Hepatocyte (in vitro differentiated cells): ENCODE measurements at regions not wholly inside any gene's neighbourhood (a gene's known extent, or its start where the extent isn't known, plus 50 kb on each side); places are given as distances from the start of the nearest gene placed in this dataset.

Source experiments
- EZH2 ChIP-seq: fragments of 200-600 bp; sonication (generic); IDR thresholded peaks from 2 replicates; pipeline ENCODE4 v1.6.1; 2016; ENCODE audit warnings: antibody characterized with exemption, mild to moderate bottlenecking, borderline replicate concordance
- EZH2phosphoT487 ChIP-seq: fragments of 200-600 bp; sonication (generic); IDR thresholded peaks from one replicate; pipeline ENCODE4 v1.6.1; 2018; ENCODE audit warnings: antibody characterized with exemption, mild to moderate bottlenecking, low read depth, moderate library complexity; ENCODE audit not compliant: unreplicated experiment, severe bottlenecking
- TF ChIP-seq, protein P1 (sequence below): fragments of 200-600 bp; sonication (generic); IDR thresholded peaks from 2 replicates; pipeline ENCODE4 v1.5.1; 2016; ENCODE audit warnings: antibody characterized with exemption, mild to moderate bottlenecking; ENCODE audit not compliant: poor library complexity

DNA sequence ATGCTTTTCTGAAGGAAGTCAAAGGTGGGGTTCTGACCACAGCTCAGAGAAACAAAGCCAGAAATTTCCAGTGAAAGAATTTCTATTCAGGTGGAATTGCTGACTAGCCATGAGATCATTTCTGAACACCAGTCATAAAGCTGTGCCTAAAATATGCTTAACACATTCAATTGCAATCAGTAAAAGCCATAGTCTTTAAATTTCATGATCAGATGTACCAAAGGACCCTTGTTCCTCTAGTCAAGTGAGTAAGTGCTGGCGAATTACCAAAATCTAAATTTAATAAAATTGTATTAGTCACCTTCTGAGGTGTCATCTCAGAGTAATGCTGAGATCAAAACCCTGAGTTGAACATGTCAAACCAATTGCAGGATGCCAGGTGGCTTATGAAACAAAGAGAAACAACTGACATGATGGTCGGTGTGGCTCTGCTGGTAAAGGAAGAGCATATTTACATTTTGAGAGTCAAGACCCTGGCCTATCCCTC is 334.2 kb upstream of the CCNH start:
- TF ChIP-seq, protein P1, sequence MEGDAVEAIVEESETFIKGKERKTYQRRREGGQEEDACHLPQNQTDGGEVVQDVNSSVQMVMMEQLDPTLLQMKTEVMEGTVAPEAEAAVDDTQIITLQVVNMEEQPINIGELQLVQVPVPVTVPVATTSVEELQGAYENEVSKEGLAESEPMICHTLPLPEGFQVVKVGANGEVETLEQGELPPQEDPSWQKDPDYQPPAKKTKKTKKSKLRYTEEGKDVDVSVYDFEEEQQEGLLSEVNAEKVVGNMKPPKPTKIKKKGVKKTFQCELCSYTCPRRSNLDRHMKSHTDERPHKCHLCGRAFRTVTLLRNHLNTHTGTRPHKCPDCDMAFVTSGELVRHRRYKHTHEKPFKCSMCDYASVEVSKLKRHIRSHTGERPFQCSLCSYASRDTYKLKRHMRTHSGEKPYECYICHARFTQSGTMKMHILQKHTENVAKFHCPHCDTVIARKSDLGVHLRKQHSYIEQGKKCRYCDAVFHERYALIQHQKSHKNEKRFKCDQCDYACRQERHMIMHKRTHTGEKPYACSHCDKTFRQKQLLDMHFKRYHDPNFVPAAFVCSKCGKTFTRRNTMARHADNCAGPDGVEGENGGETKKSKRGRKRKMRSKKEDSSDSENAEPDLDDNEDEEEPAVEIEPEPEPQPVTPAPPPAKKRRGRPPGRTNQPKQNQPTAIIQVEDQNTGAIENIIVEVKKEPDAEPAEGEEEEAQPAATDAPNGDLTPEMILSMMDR = no peak
- TF ChIP-seq EZH2phosphoT487 (no peak), EZH2 (no peak)
